IPS-NIHi7 (cell line): ENCODE measurements at regions not wholly inside any gene's neighbourhood (a gene's known extent, or its start where the extent isn't known, plus 50 kb on each side); places are given as distances from the start of the nearest gene placed in this dataset.

Source experiments
- DNase-seq: peaks from one replicate; pipeline ENCODE4 v3.0.0; 2012; ENCODE audit warnings: mixed read lengths; ENCODE audit errors: extremely low spot score

GRCh38 chr18:77906103-77906892 lies 656.6 kb downstream of the GALR1 start:
- no peak for DNase-seq

GRCh38 chr18:77910347-77910746 lies 660.7 kb downstream of the GALR1 start:
- no peak for DNase-seq

GRCh38 chr18:77911971-77912605 lies 662.4 kb downstream of the GALR1 start:
- DNase-seq: no peak

DNA sequence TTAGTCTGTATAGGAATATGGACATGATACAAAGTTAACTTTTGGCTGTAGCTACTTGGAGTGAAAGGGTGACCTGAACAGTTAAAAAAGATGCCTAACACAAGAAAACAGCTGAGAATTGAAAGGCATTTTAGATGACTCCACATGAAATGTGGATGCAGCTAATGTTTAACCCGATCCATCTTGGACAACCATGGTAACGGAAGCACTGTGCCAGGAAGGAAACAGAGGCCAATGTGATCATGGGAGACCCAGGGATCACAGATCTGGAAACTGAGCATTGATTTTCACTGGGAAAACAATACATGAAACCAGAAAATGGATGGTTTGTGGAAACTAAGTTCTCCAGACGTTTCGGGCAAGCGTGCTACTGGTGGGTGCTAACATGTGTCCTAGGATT lies 669.1 kb downstream of the GALR1 start:
- DNase-seq: no peak

DNA sequence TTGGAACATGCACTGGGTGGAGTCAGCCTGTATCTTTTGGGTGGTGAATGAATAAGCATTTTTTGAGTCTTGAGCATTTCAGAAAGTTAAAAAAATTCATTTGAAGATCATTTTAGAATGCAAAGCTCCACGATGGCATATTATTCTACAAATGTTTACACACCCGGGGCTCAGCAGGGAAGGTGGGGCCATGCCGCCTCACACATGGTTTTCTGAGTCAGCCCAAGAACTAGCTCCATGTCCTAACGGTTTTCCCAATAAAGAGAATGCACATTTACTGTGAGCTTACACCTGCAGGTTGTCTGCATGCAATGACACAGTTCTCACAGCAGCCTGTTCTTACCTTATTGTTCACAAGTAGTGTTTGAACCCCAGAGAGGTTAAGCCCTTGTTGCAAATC lies 670.3 kb downstream of the GALR1 start:
- DNase-seq: no peak

DNA sequence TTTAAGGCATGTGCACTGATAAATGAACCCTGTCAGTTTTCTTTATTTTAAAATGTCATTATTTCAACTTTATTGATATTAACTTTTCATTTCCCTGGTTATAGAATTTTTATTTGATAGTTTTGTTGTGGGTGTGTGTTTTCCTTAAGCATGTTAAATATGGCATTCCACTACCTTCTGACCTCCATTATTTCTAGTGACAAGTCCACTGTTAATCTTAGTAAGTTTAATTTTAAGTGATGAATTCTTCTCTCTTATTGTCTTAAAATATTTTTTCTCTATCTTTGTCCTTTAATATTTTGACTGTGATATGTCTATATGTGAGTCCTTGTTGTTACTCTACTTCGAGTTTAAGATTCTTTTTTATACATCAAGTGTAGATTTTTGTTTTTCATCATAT lies 685.7 kb downstream of the GALR1 start:
- DNase-seq: no peak

- DNase-seq: no peak
Observed at GRCh38 chr18:77940566-77940965, 690.9 kb downstream of the GALR1 start.

DNA sequence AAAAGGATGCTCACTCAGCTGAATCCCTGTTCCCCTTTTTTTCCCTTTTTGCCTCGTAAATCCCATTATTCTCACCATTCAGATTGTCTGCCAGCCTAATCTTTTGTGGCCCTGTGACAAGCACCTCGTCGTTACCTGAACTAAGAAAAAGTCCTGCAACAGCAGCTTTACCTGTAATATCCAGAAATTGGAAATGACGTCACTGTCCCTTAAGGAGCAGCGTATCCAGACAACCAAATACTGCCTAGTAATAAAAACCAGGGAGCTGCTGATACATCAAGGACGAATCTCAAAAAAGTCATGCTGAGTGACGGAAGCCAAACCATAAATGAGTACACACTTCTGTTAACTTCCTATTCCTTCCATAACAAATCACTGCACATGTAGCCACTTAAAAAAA lies 694.9 kb downstream of the GALR1 start:
- DNase-seq: no peak

DNA sequence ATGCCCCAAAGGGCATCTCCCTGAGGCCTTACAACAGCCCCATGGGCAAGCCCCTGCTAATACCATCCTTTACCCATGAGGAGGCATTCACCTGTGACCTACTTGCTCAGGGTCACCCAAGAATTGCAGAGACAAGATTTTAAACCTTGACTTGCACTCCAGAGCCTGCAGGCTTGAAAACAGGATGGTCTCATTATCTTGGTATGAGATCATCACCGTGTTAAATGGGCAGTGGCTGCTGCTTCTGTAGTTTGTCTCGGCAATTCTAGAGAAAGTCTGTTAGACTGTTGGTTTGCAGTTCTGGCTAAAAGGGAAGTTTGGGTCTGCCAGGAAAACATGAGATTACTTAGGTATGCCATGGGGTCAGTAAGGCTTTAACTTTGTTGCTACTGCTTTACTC lies 698.9 kb downstream of the GALR1 start:
- DNase-seq: no peak

DNA sequence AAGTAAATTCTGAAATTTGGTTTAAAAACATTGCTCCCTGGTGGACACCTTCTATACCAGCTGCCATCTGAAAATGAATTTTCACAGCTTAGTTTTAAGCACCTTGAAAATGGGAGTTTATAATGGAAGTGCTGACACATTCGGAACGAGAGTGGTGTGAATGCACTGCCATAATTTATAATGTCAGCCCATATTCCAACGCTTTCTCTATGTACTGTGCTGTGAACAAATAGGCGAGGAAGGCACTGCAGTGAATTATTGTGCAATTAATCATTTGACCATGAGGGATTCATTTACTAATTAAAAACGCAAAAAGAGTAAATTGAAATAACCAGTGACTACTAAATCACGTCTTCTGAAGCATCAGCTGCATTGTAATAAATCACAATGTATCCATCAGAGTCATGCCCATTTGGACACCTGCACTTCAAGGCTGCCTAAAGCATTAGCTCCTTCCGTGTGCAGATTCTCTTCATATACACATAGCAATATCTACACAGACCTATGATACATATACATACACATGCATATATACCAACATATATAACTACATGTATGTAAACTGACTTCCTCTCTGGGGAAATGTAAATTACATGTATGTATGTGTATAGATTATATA lies 699.8 kb downstream of the GALR1 start:
- no peak for DNase-seq

GRCh38 chr18:77959248-77959647 lies 709.6 kb downstream of the GALR1 start:
- no peak for DNase-seq

DNA sequence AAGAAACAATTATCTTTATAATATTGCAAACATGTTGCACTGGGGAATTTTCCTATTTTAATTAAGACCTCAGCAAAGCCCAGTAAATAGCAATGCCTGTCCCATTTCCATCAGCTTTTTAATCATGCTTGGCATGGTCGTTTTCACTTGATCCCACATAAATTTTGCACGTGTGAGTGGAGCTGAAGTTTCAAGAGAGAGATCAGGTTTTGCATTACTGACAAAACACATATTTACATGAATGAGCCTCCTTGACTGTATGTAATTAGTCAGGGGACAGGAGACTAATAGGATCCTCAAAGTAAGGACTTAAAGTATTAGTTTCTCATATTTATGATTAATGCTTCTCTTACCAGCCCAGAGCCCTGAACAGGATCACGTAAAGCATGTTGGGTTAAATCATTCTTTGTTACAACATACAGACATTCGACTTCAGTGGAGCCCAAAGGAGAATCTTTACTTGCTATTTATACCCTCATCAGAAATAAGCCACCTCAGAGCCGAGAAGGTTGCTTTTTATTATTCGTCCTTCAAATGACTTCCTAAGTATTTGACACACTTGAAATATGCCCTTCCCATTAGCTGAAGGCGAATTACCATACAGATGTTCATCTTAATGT lies 711.3 kb downstream of the GALR1 start:
- DNase-seq: no peak

DNA sequence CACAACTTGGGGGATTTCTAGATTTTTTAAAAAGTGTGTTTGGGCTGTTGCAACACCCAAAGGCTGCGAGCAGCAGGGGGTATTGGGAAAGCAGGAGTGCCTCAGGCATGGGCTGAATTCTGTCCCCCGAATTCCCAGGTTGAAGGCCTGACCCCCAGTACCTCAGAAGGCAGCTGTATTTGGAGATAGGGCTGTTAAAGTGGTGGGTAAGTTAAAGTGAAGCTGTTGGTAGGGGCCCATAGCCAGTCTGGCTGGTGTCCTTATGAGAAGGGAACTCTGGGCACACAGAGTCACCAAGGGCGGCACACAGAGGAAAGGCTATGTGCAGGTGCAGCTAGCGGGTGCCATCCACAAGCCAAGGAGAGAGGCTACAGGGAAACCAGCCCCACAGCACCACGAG lies 717.4 kb downstream of the GALR1 start:
- no peak for DNase-seq

GRCh38 chr18:77967791-77968190 lies 718.1 kb downstream of the GALR1 start:
- no peak for DNase-seq

DNA sequence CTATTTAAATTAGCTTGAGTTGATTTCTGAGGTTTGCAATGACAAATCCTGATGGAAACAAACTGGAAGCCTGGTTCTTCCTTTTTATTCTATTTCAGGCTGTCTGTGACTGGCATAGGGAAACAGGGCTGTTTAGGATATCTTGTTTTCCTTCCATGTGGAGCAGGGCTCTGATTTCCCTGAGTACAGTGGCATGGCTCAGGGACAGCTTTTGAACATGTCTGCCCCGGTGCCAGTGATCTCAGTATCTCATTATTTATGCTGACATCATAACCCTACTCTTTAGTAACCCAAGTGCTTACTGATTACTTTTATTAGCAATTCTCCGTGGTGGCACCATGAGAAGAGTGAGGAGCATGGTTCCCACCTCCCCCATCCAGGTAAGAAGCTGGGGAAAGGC lies 720.3 kb downstream of the GALR1 start:
- DNase-seq: no peak

DNA sequence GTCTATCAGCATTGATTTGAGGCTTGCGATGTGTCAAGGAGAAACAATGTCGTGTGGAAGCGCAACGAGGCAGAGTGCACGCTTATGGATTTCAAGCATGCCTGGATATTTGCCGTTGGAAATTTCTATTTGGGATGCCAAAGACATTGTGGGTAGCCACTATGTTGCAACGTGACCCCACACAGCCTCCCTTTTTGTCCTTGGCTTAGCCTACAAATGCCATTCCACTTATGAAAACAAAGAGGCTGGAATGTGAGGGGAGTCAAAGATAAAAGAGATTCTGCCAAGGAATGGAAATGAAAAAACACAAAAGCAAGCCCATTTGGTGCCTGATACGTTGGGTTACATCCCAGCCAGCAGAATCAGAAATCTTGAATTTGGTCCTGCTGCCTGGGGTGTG lies 721.2 kb downstream of the GALR1 start:
- no peak for DNase-seq

GRCh38 chr18:77973745-77974144 lies 724.1 kb downstream of the GALR1 start:
- no peak for DNase-seq

DNA sequence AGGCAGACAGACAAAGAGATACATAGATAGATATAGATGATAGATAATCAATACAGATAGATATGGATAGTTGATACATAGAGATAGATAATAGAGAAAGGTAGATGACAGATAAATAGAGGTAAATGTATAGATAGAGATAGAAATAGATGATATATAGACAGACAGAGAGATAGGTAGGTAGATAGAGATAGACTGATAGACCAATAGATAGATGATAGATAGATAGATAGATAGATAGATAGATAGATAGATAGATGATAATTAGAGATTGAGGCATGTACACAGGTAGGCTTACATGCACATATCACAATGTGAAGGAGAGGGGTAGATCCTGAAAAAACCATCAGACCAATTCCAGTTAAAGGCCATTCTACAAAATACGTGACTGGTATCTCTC lies 724.7 kb downstream of the GALR1 start:
- DNase-seq: no peak

DNA sequence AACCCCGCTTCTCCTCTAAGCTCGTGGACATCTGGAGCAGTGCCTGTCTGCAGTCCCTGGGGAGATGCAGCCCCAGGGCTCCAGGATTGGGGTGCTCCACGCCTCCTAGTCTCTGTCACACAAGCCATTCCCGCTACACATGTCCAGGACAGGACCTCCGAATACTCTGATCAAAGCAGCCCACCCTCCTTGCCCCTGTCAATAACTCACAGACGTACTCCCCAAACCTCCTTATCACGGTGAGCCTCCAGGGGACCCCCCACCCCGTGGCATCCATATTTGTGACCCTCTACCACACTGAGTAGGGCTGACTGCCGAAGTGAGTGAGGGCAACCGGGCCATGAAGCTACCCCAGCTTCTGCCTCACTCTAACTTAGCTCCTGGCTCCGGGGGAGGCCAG lies 727.7 kb downstream of the GALR1 start:
- DNase-seq: no peak

GRCh38 chr18:77980275-77980674 lies 730.6 kb downstream of the GALR1 start:
- DNase-seq: no peak

- DNase-seq: no peak
Observed at GRCh38 chr18:77981874-77982273, 732.2 kb downstream of the GALR1 start.

GRCh38 chr18:77983270-77983669 lies 733.6 kb downstream of the GALR1 start:
- no peak for DNase-seq

GRCh38 chr18:77984178-77984577 lies 734.5 kb downstream of the GALR1 start:
- no peak for DNase-seq
